Peyer's patch (tissue), 4 donors: ENCODE measurements at regions not wholly inside any gene's neighbourhood (a gene's known extent, or its start where the extent isn't known, plus 50 kb on each side); places are given as distances from the start of the nearest gene placed in this dataset.
"Not testable (repeated sequence)": the region's sequence is repeated elsewhere in the genome, so short reads cannot be mapped to it uniquely, and the experiment has no call there.

ENCODE experiments used
- DNase-seq, 3 donors: peaks; one replicate each; pipeline ENCODE4 v3.0.0-alpha.2; 2017 to 2019
- H3K27ac ChIP-seq, 4 donors: fragments of 200-600 bp; sonication (generic); one replicate each; pipeline ENCODE4 v1.5.1; 2016 to 2019
- H3K27me3 ChIP-seq, 2 donors: fragments of 200-600 bp; sonication (generic); one replicate each; pipeline ENCODE4 v1.5.1; 2019
- H3K36me3 ChIP-seq, 3 donors: fragments of 200-600 bp; sonication (generic); one replicate each; pipeline ENCODE4 v1.5.1; 2016 to 2019
- H3K4me1 ChIP-seq, 4 donors: fragments of 200-600 bp; sonication (generic); one replicate each; pipeline ENCODE4 v1.5.1; 2016 to 2019
- H3K4me3 ChIP-seq, 4 donors: fragments of 200-600 bp; sonication (generic); 1 replicate in 3 of 4; 2 replicates in 1 of 4; pipeline ENCODE4 v1.5.1; 2016 to 2019; ENCODE audit warnings: mild to moderate bottlenecking in 1 of 4
- H3K9me3 ChIP-seq, 4 donors: fragments of 200-600 bp; sonication (generic); one replicate each; pipeline ENCODE4 v1.5.1; 2016 to 2019; ENCODE audit warnings: mild to moderate bottlenecking in 1 of 4

GRCh38 chr9:63450836-63451235 is 1834.2 kb downstream of the FOXD4L5 start:
- not testable (repeated sequence) for H3K9me3 ChIP-seq, H3K27me3 ChIP-seq, H3K36me3 ChIP-seq, H3K4me1 ChIP-seq
- peak in 2 of 3 donors; percentile 12 to 39 for DNase-seq
- Histone ChIP-seq H3K4me3 (peak overlapping the region in 2 of 4 donors; percentile 18 to 37), H3K27ac (peak overlapping the region in 1 of 4 donors; percentile 42)

DNA sequence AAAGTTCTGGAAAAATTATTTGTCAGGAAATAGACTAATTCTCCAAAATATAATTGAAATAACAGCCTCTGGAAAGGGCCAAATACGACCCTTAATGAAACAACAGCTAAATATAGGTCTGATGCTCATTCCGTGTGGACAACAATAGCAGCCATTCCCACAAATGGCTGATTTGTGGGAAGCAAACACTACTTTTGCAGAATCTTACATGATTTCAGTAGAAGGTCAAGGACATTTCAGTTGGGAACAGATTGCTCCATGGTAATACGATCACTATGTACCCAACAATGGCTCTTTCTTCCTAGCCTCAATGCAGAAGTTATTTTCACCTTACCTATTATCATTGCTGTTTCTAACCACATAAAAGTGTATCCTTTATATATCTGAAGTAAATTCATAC is 1859.9 kb downstream of the FOXD4L5 start:
- DNase-seq, H3K27ac ChIP-seq, H3K4me3 ChIP-seq, H3K9me3 ChIP-seq, H3K4me1 ChIP-seq, H3K27me3 ChIP-seq, H3K36me3 ChIP-seq: not testable (repeated sequence)

GRCh38 chr9:63390897-63391296 is 1894.1 kb downstream of the FOXD4L5 start:
- not testable (repeated sequence) for H3K27me3 ChIP-seq, H3K4me3 ChIP-seq, H3K9me3 ChIP-seq, H3K27ac ChIP-seq, H3K36me3 ChIP-seq, H3K4me1 ChIP-seq, DNase-seq

DNA sequence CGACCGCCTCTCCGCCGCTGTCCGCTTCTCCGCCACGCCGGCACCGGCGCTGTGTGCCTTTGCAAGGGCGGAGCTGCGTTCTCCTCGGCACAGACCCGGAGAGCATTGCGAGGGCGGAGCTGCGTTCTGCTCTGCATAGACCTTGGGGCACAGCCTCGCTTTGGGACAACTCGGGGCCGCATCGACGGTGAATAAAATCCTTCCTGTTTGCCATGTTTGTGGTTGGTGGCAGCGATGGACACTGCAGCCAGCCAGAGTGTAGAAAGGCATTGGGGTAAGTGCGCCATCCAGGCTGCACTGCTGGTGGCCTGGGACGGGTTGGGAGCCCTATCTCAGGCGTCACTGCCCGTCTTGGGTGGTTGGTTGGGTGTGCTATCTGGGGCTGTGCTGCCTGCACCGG is 1899.5 kb downstream of the FOXD4L5 start:
- Histone ChIP-seq H3K4me3 (peak overlapping the region in 1 of 4 donors; percentile 39), H3K27ac (peak overlapping the region in 1 of 4 donors; percentile 52)
- H3K27me3 ChIP-seq, H3K4me1 ChIP-seq, H3K9me3 ChIP-seq, H3K36me3 ChIP-seq: not testable (repeated sequence)
- peak in 2 of 3 donors; percentile 14 to 44 for DNase-seq

DNA sequence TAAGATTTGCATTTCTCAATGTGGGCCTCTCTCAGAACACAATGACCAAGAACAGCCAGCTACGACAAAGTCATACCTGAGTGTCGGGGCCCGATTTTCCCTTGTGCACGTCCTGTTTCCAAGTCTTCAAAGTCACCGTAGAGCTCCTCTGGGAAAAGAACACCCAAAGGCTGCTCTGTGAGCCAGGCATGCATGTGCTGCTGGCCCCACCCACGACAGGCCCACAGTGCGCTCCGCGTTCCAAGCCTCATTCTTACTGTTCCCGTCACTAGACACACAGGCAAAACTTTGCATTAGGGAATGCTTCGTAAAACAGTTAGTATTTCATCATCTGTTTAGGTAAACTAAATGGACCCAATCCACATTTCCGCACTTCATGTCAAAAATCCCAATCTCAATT is 1905.1 kb downstream of the FOXD4L5 start:
- DNase-seq, result peak; percentile 14 to 42 (median 32)
- H3K27ac ChIP-seq, H3K27me3 ChIP-seq, H3K4me3 ChIP-seq, H3K36me3 ChIP-seq, H3K9me3 ChIP-seq, H3K4me1 ChIP-seq: not testable (repeated sequence)

GRCh38 chr9:63354219-63354618 is 1930.8 kb downstream of the FOXD4L5 start:
- H3K4me1 ChIP-seq, DNase-seq, H3K9me3 ChIP-seq, H3K36me3 ChIP-seq, H3K27me3 ChIP-seq, H3K4me3 ChIP-seq: not testable (repeated sequence)
- H3K27ac ChIP-seq, result peak overlapping the region in 2 of 4 donors; percentile 6 to 67

DNA sequence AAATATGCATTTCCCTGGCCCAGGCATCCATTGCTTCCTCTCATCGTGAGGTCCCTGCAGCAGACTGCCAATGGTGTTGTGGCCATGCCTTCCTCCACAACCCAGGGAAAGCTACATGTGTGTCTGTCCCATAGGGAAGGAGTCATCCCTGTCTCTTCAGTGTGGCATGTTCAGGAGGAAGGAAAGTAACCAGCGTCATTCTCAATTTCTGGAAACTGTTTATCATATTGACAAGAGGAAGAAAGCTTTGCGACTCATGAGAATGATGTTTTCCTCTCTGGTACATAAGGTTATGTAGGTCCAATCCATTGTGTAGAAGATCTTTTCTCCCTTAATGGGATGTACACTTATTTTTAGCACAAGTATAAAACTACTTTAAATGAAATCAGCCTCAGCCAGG is 1937.7 kb downstream of the FOXD4L5 start:
- H3K27ac ChIP-seq, H3K4me3 ChIP-seq, H3K27me3 ChIP-seq, H3K9me3 ChIP-seq, H3K36me3 ChIP-seq, DNase-seq, H3K4me1 ChIP-seq: not testable (repeated sequence)

GRCh38 chr9:63346310-63347048 is 1938.5 kb downstream of the FOXD4L5 start:
- H3K4me1 ChIP-seq, H3K27me3 ChIP-seq, H3K9me3 ChIP-seq, H3K4me3 ChIP-seq, H3K36me3 ChIP-seq: not testable (repeated sequence)
- peak; percentile 37 to 77 (median 43) for DNase-seq
- peak overlapping the region; percentile 24 to 69 (median 48) for H3K27ac ChIP-seq

- H3K4me3 ChIP-seq, H3K27me3 ChIP-seq, H3K27ac ChIP-seq, DNase-seq, H3K36me3 ChIP-seq, H3K4me1 ChIP-seq, H3K9me3 ChIP-seq: not testable (repeated sequence)
Observed at GRCh38 chr9:63344408-63344807, 1940.6 kb downstream of the FOXD4L5 start.

GRCh38 chr9:63342528-63342927 is 1942.5 kb downstream of the FOXD4L5 start:
- not testable (repeated sequence) for H3K9me3 ChIP-seq, H3K4me1 ChIP-seq, H3K27me3 ChIP-seq, DNase-seq, H3K27ac ChIP-seq, H3K4me3 ChIP-seq, H3K36me3 ChIP-seq

DNA sequence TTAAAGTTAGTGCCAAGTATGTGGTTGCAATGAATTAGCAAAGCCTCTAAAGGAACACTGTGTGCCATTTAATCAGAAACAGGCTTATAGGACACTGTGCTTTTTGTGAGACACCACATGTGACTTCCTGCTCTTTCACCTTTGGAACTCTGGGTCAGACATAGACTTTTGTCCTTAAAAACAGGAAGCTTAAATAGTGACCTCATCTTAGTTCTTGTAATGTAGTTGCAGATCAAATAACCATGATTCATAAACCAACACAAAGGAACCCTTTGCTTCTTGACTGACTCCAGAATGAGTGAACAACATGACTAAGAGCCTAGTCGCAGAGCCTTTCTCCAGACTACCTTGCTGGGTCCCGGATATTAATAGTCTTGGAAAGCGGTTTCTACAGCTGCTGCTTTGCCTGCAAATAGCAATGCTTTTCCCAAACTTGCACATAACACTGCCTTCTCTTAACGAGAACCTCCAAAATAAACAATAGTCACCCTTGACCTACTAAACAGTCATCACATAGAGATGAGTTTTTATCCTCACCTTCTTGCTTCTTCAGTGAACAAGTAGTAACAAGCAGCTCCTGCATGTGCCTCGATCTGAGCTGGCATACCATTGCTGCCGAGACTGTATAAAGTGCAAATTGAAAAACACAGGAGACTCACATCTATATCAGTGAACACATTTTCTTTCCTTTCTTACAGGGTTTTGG is 1947.0 kb downstream of the FOXD4L5 start:
- DNase-seq, result not testable (repeated sequence)

DNA sequence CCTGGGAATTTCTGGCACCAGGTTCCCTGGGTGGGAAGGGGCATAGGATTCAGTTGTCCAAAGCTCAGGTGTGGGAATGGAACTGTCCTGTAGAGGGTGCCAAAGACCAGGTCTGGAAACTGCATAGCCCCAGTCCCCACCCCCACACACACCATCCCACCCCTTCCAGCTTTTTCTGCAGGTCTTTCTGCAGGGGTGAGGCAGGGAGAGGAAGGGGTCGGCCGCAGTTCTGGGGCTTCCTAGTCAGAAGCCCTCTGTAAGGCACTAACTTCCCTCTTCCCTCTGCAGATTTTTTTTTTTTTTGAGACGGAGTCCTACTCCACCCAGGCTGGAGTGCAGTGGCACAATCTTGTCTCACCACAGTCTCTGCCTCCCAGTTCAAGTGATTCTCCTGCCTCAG is 1949.7 kb downstream of the FOXD4L5 start:
- not testable (repeated sequence) for DNase-seq, H3K9me3 ChIP-seq, H3K27me3 ChIP-seq, H3K4me1 ChIP-seq, H3K36me3 ChIP-seq, H3K4me3 ChIP-seq, H3K27ac ChIP-seq

More for the DNA sequence above, 1947.0 kb downstream of the FOXD4L5 start:
- not testable (repeated sequence) for H3K36me3 ChIP-seq, H3K27me3 ChIP-seq, H3K9me3 ChIP-seq, H3K4me3 ChIP-seq, H3K4me1 ChIP-seq
- H3K27ac ChIP-seq, result peak overlapping the region; percentile 37 to 74 (median 66)

GRCh38 chr9:63334187-63334586 is 1950.8 kb downstream of the FOXD4L5 start:
- not testable (repeated sequence) for H3K9me3 ChIP-seq, H3K27ac ChIP-seq, H3K4me1 ChIP-seq, H3K27me3 ChIP-seq, H3K36me3 ChIP-seq, H3K4me3 ChIP-seq, DNase-seq

GRCh38 chr9:63333083-63333482 is 1951.9 kb downstream of the FOXD4L5 start:
- not testable (repeated sequence) for H3K27ac ChIP-seq, H3K9me3 ChIP-seq, DNase-seq, H3K4me3 ChIP-seq, H3K27me3 ChIP-seq, H3K4me1 ChIP-seq, H3K36me3 ChIP-seq

- H3K9me3 ChIP-seq, H3K4me1 ChIP-seq: not testable (repeated sequence)
Observed at GRCh38 chr9:63328313-63328712, 1956.7 kb downstream of the FOXD4L5 start.

More at GRCh38 chr9:63328313-63328712, 1956.7 kb downstream of the FOXD4L5 start:
- H3K27me3 ChIP-seq, H3K36me3 ChIP-seq, H3K4me3 ChIP-seq, H3K27ac ChIP-seq: not testable (repeated sequence)
- DNase-seq, result peak in 1 of 3 donors; percentile 5
